IMR-90 (cell line): ENCODE measurements at regions not wholly inside any gene's neighbourhood (a gene's known extent, or its start where the extent isn't known, plus 50 kb on each side); places are given as distances from the start of the nearest gene placed in this dataset.

Experiments used
- ATAC-seq: fragments of 200-7000 bp; cut with Tn5 transposase; 2 replicates; pipeline ENCODE4 v1.9.1; 2020; ENCODE audit warnings: low read depth, mild to moderate bottlenecking, moderate library complexity
- BruUV-seq: library from RNA; stranded (reverse); fragments of 400-500 nt; replicated peaks from 2 replicates; lab custom pipeline; 2021; lab: Mats Ljungman, UMichigan
- CTCF ChIA-PET: fragments of 300-600 bp; formaldehyde crosslinking; extraction: SDS; loops from one replicate; lab custom pipeline; 2021; ENCODE audit warnings: antibody characterized with exemption; lab: Yijun Ruan, JAX
- POLR2A ChIA-PET: fragments of 300-600 bp; sonication (Branson Sonifier 250); formaldehyde crosslinking; loops from one replicate; lab custom pipeline; 2022; ENCODE audit warnings: antibody characterized with exemption; ENCODE audit not compliant: unreplicated experiment; lab: Charles Lee
- DNase-seq: peaks from one replicate; pipeline ENCODE4 v3.0.0; 2013
- H2AFZ ChIP-seq: replicated peaks from 2 replicates; pipeline ENCODE3; 2013; ENCODE audit warnings: low read length, mild to moderate bottlenecking; ENCODE audit not compliant: poor library complexity
- H2AK5ac ChIP-seq: 2 replicates; pipeline ENCODE4 v1.6.1; 2013; ENCODE audit warnings: low read depth, low read length, inconsistent platforms
- H2AK9ac ChIP-seq: replicated peaks from 2 replicates; pipeline ENCODE3; 2013; ENCODE audit warnings: mild to moderate bottlenecking, low read depth, low read length, moderate library complexity; ENCODE audit not compliant: poor library complexity
- H2BK120ac ChIP-seq: 2 replicates; pipeline ENCODE4 v1.6.1; 2013; ENCODE audit warnings: low read depth, low read length, inconsistent platforms
- H2BK15ac ChIP-seq: 3 replicates; pipeline ENCODE4 v1.6.1; 2013; ENCODE audit warnings: low read depth, low read length, inconsistent platforms
- H2BK20ac ChIP-seq: 2 replicates; pipeline ENCODE4 v1.6.1; 2013; ENCODE audit warnings: low read depth, mild to moderate bottlenecking, inconsistent platforms, low read length, moderate library complexity
- H2BK5ac ChIP-seq: 2 replicates; pipeline ENCODE4 v1.6.1; 2013; ENCODE audit warnings: mild to moderate bottlenecking, low read depth, low read length, inconsistent platforms; ENCODE audit not compliant: poor library complexity, severe bottlenecking
- H3K14ac ChIP-seq: replicated peaks from 2 replicates; pipeline ENCODE4 v1.6.1; 2013; ENCODE audit warnings: low read depth, low read length, inconsistent platforms
- H3K18ac ChIP-seq: 2 replicates; pipeline ENCODE4 v1.6.1; 2013; ENCODE audit warnings: low read depth, low read length, control low read depth
- H3K23ac ChIP-seq: 2 replicates; pipeline ENCODE4 v1.6.1; 2013; ENCODE audit warnings: low read depth, low read length, inconsistent platforms
- H3K27ac ChIP-seq: 2 replicates; pipeline ENCODE4 v1.5.1; 2013; ENCODE audit warnings: mild to moderate bottlenecking, control low read depth, low read length; ENCODE audit not compliant: insufficient read depth
- H3K27me3 ChIP-seq: 2 replicates; pipeline ENCODE4 v1.6.1; 2013; ENCODE audit warnings: low read length; ENCODE audit not compliant: control insufficient read depth, insufficient read depth
- H3K36me3 ChIP-seq: 2 replicates; pipeline ENCODE4 v1.6.1; 2013; ENCODE audit warnings: low read length, mixed read lengths; ENCODE audit not compliant: control insufficient read depth, insufficient read depth
- H3K4ac ChIP-seq: 2 replicates; pipeline ENCODE4 v1.6.1; 2013; ENCODE audit warnings: low read depth, low read length, inconsistent platforms
- H3K4me1 ChIP-seq: 2 replicates; pipeline ENCODE4 v1.6.1; 2013; ENCODE audit warnings: low read length, mixed read lengths; ENCODE audit not compliant: control insufficient read depth, insufficient read depth
- H3K4me2 ChIP-seq: 2 replicates; pipeline ENCODE4 v1.6.1; 2013; ENCODE audit warnings: low read depth, mild to moderate bottlenecking, control low read depth, low read length, moderate library complexity
- H3K4me3 ChIP-seq: 2 replicates; pipeline ENCODE4 v1.5.1; 2013; ENCODE audit warnings: low read depth, mild to moderate bottlenecking, control low read depth, low read length, moderate library complexity; ENCODE audit not compliant: insufficient read depth
- H3K56ac ChIP-seq: 2 replicates; pipeline ENCODE4 v1.6.1; 2013; ENCODE audit warnings: low read length, inconsistent platforms; ENCODE audit not compliant: insufficient read depth; ENCODE audit errors: extremely low read depth
- H3K79me1 ChIP-seq, 2 experiments: 2 replicates each; pipeline ENCODE4 v1.6.1; 2013; ENCODE audit warnings: low read length in 2 of 2, inconsistent platforms in 1 of 2, low read depth in 1 of 2
- H3K9ac ChIP-seq: 2 replicates; pipeline ENCODE4 v1.6.1; 2013; ENCODE audit warnings: low read depth, low read length, control low read depth
- H3K9me1 ChIP-seq: 2 replicates; pipeline ENCODE4 v1.6.1; 2013; ENCODE audit warnings: low read length, inconsistent platforms; ENCODE audit not compliant: insufficient read depth
- H3K9me3 ChIP-seq: 2 replicates; pipeline ENCODE4 v1.6.1; 2013; ENCODE audit warnings: low read length; ENCODE audit not compliant: control insufficient read depth, insufficient read depth
- H4K20me1 ChIP-seq: 2 replicates; pipeline ENCODE4 v1.6.1; 2013; ENCODE audit warnings: low read length, inconsistent platforms; ENCODE audit not compliant: insufficient read depth
- H4K5ac ChIP-seq: 2 replicates; pipeline ENCODE4 v1.6.1; 2013; ENCODE audit warnings: mild to moderate bottlenecking, low read depth, low read length, control low read depth
- H4K8ac ChIP-seq, 2 experiments: 2 replicates each; pipeline ENCODE4 v1.6.1; 2013; ENCODE audit warnings: low read depth in 2 of 2, low read length in 2 of 2, control low read depth in 1 of 2, inconsistent platforms in 1 of 2
- H4K91ac ChIP-seq: 2 replicates; pipeline ENCODE4 v1.6.1; 2013; ENCODE audit warnings: low read depth, low read length, inconsistent platforms; ENCODE audit not compliant: insufficient read depth
- BHLHE40 ChIP-seq: fragments of 150-350 bp; IDR thresholded peaks from 2 replicates; pipeline ENCODE4 v1.6.1; 2016; ENCODE audit warnings: mild to moderate bottlenecking, low read depth, low read length
- CHD1 ChIP-seq: IDR thresholded peaks from 2 replicates; pipeline ENCODE4 v1.6.1; 2012; ENCODE audit warnings: low read depth, low read length, improper control_type of control experiment
- CTCF ChIP-seq: conservative IDR thresholded peaks from 2 replicates; pipeline ENCODE4 v1.5.1; 2012; ENCODE audit warnings: mild to moderate bottlenecking, low read depth, low read length, improper control_type of control experiment
- FOS ChIP-seq: fragments of 150-350 bp; IDR thresholded peaks from 2 replicates; pipeline ENCODE4 v1.6.1; 2016; ENCODE audit warnings: low read depth, low read length
- MAFK ChIP-seq: IDR thresholded peaks from 2 replicates; pipeline ENCODE4 v1.6.1; 2012; ENCODE audit warnings: low read depth, low read length, improper control_type of control experiment
- MXI1 ChIP-seq: IDR thresholded peaks from 2 replicates; pipeline ENCODE4 v1.6.1; 2012; ENCODE audit warnings: low read depth, mild to moderate bottlenecking, low read length, moderate library complexity, borderline replicate concordance
- NFE2L2 ChIP-seq: fragments of 150-350 bp; IDR thresholded peaks from 2 replicates; pipeline ENCODE4 v1.6.1; 2016; ENCODE audit warnings: low read depth, mild to moderate bottlenecking, low read length
- POLR2A ChIP-seq: IDR thresholded peaks from 2 replicates; pipeline ENCODE4 v1.6.1; 2012; ENCODE audit warnings: mild to moderate bottlenecking, low read depth, low read length
- RAD21 ChIP-seq: IDR thresholded peaks from 2 replicates; pipeline ENCODE4 v1.6.1; 2012; ENCODE audit warnings: low read length, improper control_type of control experiment
- RCOR1 ChIP-seq: IDR thresholded peaks from 2 replicates; pipeline ENCODE4 v1.6.1; 2012; ENCODE audit warnings: mild to moderate bottlenecking, low read length, improper control_type of control experiment; ENCODE audit not compliant: insufficient replicate concordance
- RFX5 ChIP-seq: IDR thresholded peaks from 2 replicates; pipeline ENCODE4 v1.8.0; 2012; ENCODE audit warnings: low read depth, mild to moderate bottlenecking, low read length, moderate library complexity
- USF2 ChIP-seq: fragments of 150-350 bp; IDR thresholded peaks from 2 replicates; pipeline ENCODE4 v1.6.1; 2017; ENCODE audit warnings: mild to moderate bottlenecking, antibody characterized with exemption, low read length, low read depth
- WGBS, 2 experiments: methylation state at CpG; one replicate each; pipeline versions ENCODE4 v1.1.5 to v1.1.7; 2013; ENCODE audit warnings: missing lambda C conversion rate in 2 of 2; ENCODE audit not compliant: insufficient read length in 1 of 2; ENCODE audit errors: extremely low coverage in 2 of 2; 5-methylcytosine and 5-hydroxymethylcytosine counted together
- dilution Hi-C: fragments of 300-500 bp; cut with HindIII; formaldehyde crosslinking; loops from one replicate; pipeline ENCODE4 v1.14.3; 2018; ENCODE audit warnings: low sequenced_read_pairs; ENCODE audit not compliant: unreplicated experiment
- in situ Hi-C: fragments of 300-500 bp; cut with MboI; formaldehyde crosslinking; loops from 3 replicates; pipeline ENCODE4 v1.14.3; 2019; ENCODE audit warnings: low sequenced_read_pairs, inconsistent platforms, mixed read lengths
- intact Hi-C: fragments of 100-400 bp; cut with micrococcal nuclease; formaldehyde crosslinking; loops from 2 replicates; pipeline ENCODE4 v1.10.0; 2022

GRCh38 chr10:113267619-113268562, 285.0 kb upstream of the HABP2 start:
- no peaks in the 10 kb centered on the region for H3K9me1 ChIP-seq
- no peak overlapping the region for H2AFZ ChIP-seq
- H4K91ac ChIP-seq = no peak overlapping the region
- no peak overlapping the region for H2BK20ac ChIP-seq
- no peaks in the 10 kb centered on the region for H3K9me3 ChIP-seq
- ATAC-seq (no peak; the same call in 1 of the 2 replicates), DNase-seq (peak; percentile 3)
- H3K4me3 ChIP-seq = no peak overlapping the region
- H3K27me3 ChIP-seq = peaks cover 11% of the 10 kb centered on the region
- dilution Hi-C loops (no loop called here), in situ Hi-C loops (no loop called here), intact Hi-C loops (no loop called here)
- no peak overlapping the region for H2BK15ac ChIP-seq
- H3K27ac ChIP-seq = no peak overlapping the region
- no peak overlapping the region for H3K56ac ChIP-seq
- no peak overlapping the region for H4K8ac ChIP-seq
- H3K79me1 ChIP-seq = no peaks in the 10 kb centered on the region
- no peak overlapping the region for H3K4me2 ChIP-seq
- no peak overlapping the region for H2AK5ac ChIP-seq
- H3K4me1 ChIP-seq = peaks cover 2% of the 10 kb centered on the region; the same call in 1 of the 2 replicates
- no peak overlapping the region for H3K14ac ChIP-seq
- H4K20me1 ChIP-seq = no peaks in the 10 kb centered on the region
- no peak overlapping the region for H3K23ac ChIP-seq
- H3K36me3 ChIP-seq = no peaks in the 10 kb centered on the region
- WGBS, 2 experiments = 30% methylated on average over 2 of the region's 4 CpGs; no CpG with 5 or more reads in 1 of the 2 experiments
- H2AK9ac ChIP-seq = no peak overlapping the region
- no peak overlapping the region for H3K9ac ChIP-seq
- H2BK5ac ChIP-seq = no peak overlapping the region
- H3K4ac ChIP-seq = no peak overlapping the region
- CTCF ChIA-PET = no interaction called here
- BruUV-seq = no TSS peak
- TF ChIP-seq FOS = no peak
- TF ChIP-seq NFE2L2 = no peak
- no peak for TF ChIP-seq RFX5
- no peak for TF ChIP-seq CHD1
- TF ChIP-seq BHLHE40 = no peak
- TF ChIP-seq CTCF = no peak
- TF ChIP-seq RAD21 = no peak
- no peak for TF ChIP-seq POLR2A
- TF ChIP-seq MAFK = no peak
- TF ChIP-seq USF2 = no peak
- TF ChIP-seq MXI1 = no peak
- no peak for TF ChIP-seq RCOR1
- POLR2A ChIA-PET = no interaction called here
- no peak overlapping the region for H4K5ac ChIP-seq
- H2BK120ac ChIP-seq = no peak overlapping the region
- no peak overlapping the region for H3K18ac ChIP-seq
